ENCODE measurements at regions not wholly inside any gene's neighbourhood (a gene's known extent, or its start where the extent isn't known, plus 50 kb on each side); places are given as distances from the start of the nearest gene placed in this dataset.

GRCh38 chr16:24414534-24414933, 124.8 kb upstream of the RBBP6 start:
- DNase-seq (ENCODE audit: low spot score): no peak

GRCh38 chr16:24418733-24419132, 120.6 kb upstream of the RBBP6 start:
- no peak for DNase-seq (ENCODE audit: low spot score)

DNA sequence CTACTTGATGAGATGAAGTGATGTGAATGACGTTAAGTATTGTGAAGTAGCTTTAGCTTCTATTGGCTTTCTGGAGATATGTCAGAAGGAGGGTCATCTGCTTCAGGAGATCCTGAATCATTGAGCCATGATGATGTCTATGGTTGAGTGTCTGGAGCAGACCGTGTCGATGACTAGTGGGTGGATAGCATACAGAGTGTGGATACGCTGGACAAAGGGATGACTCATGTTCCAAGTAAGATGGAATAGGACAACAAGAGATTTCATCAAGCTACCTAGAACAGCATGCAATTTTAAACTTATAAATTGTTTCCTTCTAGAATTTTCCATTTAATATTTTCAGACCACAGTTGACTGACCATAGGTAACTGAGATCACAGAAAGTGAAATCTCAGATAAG, 116.1 kb upstream of the RBBP6 start:
- no peak for DNase-seq (ENCODE audit: low spot score)

DNA sequence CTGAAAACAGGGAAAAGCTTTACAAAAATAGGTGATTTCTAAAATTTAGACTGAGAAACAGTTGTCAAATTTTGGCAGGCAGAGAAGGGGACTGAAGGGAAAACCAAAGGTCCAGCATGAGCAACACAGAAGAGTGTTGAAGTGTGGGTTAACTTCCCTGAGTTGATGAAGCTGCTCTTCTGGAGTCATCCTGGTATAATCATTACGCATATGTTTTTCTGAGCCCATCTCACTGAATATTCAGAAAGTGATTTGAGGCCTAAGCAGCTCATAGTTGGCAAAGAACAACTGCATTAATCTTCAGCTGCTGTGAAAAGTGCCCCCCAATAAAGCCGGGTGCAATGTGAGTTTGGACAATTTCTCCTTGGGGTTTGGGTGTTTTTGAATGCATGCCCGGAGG, 115.0 kb upstream of the RBBP6 start:
- no peak for DNase-seq (ENCODE audit: low spot score)

DNA sequence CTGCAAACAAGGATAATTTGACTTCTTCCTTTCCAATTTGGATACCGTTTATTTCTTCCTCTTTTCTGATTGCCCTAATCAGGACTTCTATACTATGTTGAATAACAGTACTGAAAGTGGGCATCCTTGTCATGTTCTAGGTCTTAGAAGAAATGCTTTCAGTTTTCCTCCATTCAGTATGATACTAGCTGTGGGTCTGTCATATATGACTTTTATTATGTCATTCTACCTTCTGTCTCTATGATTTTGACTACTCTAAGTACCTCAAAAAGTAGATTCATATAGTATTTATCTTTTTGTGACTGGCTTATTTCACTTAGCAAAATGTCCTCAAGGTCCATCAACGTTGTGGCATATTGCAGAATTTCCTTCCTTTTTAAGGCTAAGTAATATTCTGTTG, 111.5 kb upstream of the RBBP6 start:
- no peak for DNase-seq (ENCODE audit: low spot score)

GRCh38 chr16:24428756-24429155, 110.6 kb upstream of the RBBP6 start:
- no peak for DNase-seq (ENCODE audit: low spot score)

DNA sequence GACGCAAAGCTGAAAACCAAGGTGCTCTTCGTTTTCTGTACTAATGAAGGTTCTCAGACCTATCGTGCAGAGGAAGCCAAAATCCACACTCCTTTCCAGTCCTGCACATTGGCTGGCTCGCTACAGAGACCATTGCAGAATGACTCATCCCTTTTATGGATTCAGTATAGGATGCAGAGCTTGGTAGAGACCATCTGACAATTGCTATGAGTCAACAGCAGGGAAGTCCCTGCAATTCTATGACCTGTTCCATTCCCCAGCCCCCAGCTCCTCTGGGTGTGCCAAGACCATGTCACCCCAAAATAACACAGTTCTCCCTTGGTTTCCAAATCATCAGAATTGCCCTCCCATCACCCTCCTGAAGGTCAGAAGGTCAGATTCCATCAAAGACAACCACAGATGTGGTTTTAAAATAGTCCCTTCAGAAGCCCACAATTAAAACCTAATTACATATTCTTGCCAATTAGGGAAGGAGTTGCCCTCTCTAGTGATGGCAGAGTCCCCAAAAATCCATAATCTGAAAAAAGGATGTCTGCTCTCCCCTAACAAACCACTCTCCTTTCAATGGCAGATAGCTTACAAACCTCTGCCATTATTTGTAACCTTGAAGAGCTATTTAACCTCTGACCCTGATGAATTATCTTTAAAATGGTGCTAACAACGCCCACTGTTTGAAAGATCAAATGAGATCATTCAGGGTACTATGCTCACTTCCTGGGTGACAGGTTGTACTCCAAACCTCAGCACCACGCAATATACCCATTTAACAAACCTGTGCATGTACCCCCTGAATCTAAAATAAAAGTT, 108.2 kb upstream of the RBBP6 start:
- no peak for DNase-seq (ENCODE audit: low spot score)

DNA sequence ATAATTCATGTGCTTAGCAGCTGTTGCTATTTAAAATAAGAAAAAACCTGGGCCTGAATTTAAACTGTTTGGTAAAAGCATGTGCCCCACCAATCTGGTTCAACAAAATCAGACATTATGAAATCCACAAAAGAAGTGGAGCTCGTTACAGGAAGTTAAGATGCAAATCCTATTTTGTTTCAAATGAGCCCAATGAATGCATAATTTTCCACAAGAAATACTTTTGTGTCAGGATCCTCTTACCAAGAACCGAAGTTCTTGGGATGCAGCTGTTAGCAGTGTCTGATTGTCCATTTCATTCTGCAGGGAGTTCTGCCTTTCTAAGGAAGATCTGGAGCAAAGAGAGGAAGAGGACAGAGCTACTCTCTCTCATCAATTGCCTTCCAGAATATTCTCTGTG, 105.7 kb upstream of the RBBP6 start:
- DNase-seq (ENCODE audit: low spot score): no peak

DNA sequence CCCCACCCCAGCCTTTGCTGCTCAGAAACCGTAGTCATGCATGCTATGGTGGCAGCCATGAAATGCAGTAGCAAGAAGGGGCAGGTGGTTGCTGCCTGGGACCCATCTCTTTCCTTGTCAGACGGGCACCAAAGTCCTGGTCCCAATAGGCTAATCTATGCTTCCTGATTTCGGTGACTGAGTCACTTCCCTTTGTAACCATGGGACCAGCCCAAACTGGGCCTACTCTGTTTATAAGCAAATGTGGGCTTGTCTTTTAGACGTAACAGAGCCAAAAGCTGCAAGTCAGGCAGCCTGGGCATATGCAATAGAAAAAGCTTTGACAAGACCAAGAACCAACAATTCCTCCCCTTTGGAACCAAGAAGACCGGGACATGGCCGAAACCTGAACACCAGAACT, 99.1 kb upstream of the RBBP6 start:
- no peak for DNase-seq (ENCODE audit: low spot score)

- DNase-seq (ENCODE audit: low spot score): no peak
Measured at GRCh38 chr16:24442631-24443030, 96.7 kb upstream of the RBBP6 start.

- DNase-seq (ENCODE audit: low spot score): no peak
Measured at GRCh38 chr16:24445216-24445615, 94.2 kb upstream of the RBBP6 start.

GRCh38 chr16:24446189-24446588, 93.2 kb upstream of the RBBP6 start:
- no peak for DNase-seq (ENCODE audit: low spot score)

DNA sequence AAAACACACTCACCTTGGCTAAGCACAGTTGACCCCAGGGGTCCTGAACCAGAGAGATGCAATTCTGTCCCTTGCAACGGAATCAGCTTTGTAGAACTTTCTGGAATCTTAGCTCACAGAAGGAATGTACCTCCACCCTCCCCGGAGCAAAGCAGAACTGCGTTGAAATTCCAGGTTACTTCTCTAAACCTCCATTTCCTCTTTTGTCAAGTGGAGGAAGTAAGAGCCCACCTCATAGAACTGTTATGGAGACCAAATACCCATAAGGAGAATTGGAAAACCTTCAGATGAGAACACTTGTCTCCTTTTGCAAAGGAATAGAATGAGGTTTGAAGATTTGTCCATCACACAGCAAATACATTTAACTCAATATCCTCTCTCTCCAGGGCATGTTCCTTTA, 86.6 kb upstream of the RBBP6 start:
- DNase-seq (ENCODE audit: low spot score): no peak

- DNase-seq (ENCODE audit: low spot score): no peak
Measured at GRCh38 chr16:24463196-24463945, 76.0 kb upstream of the RBBP6 start.

DNA sequence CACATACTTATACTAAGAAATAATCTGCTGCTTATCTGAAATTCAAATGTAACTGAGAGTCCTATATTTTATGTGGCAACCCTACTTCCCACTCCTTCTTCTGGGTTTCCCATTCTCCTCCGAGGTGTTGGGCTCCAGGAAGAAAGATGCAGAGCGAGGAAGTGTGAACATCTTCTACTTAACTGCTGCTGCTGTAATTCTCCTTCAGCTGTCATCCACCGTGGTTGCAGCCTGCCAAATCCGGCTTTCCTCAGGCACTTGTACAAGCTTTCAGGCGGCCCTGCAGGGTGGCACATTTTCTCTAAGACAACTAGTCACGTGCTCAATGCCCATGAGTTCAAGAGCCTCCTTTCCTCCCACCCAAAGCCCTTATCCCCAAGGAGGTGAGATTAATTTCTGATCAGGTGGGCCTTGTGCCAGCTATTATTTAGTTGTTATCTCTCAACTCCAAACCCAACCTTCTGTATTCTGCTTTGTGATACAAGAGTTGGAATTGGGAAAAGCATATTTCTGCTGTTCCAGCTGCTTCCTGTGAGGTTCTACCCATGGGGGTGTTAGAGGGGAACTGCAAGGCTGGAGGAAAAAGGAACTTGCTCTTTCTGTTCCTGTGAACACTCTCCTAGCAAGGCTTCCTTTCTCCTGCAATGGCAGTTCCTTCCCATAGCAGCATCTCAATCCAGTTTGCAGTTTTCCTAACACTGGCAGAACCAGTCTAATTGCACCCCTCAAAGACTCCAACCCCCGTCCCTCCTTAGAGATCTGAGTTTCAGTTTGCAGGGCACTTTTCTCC, 67.6 kb upstream of the RBBP6 start:
- no peak for DNase-seq (ENCODE audit: low spot score)

DNA sequence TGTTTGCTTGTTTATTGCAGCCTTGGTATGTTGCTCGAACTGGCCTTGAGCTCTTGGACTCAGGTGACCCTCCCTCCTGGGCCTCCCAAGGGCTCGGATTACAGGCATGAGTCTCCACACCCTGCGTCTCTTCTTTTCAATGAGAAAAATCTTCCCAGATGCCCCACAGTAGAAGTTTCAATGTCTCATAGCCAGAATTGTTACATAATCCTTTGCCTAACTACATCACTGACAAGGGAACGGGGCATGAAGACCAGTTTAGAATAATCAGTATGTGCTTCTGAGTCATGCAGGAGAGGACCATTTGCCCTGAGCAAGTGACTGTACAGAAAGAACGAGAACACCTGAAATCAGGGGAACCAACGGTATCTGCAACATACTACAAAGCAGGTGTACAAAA, 61.9 kb upstream of the RBBP6 start:
- no peak for DNase-seq (ENCODE audit: low spot score)

DNA sequence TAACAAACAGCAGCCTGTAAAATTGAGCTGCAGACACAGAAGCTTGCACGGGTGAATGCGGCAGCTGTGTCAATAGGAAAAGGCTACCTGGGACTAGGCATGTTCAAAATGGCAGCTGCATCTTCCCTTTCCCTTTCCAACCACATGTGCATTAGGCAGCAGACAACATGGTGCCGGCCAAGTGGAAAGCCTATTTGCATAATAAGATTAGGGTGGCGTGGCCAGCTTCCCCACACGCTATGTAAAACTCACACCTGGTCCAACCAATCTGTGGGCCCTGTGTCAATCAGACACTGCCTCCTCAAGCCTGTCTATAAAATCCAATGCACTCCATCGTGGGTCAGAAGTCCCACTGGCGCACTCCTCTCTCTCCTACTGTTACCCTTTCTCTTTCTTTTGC, 61.0 kb upstream of the RBBP6 start:
- DNase-seq (ENCODE audit: low spot score): peak; percentile 78

DNA sequence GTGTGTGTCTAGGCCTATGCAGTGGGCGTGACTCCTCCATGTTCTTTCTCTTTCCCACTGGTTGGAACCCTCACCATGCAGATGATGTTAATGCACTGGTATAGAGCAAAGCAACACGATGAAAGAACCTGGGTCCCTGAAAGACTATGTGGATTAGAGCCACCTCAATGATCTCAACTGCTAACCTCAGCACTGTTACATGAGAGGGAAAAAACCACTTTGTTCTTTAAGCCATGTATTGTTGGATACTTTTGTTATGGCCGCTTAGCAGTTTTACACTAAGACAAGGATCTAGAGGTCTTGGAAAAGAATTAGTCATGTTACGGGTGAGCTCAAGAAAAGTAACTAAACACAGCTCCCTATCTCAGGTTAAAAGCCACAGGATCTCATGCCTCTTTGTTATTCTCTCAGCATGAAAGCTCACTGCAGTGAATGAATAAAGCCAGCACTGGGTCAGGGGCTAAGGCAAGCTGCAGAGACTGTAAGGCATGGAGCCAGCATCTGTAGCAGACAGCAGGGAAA, 56.6 kb upstream of the RBBP6 start:
- DNase-seq (ENCODE audit: low spot score): no peak

- DNase-seq (ENCODE audit: low spot score): no peak
Measured at GRCh38 chr16:24488045-24488444, 51.3 kb upstream of the RBBP6 start.
